HCT116 (cell line): ENCODE measurements at regions not wholly inside any gene's neighbourhood (a gene's known extent, or its start where the extent isn't known, plus 50 kb on each side); places are given as distances from the start of the nearest gene placed in this dataset.

ENCODE experiments used
- ATAC-seq: fragments of 200-7000 bp; cut with Tn5 transposase; 2 replicates; pipeline ENCODE4 v1.9.1; 2020; ENCODE audit warnings: mild to moderate bottlenecking, moderate library complexity
- BruUV-seq: library from RNA; stranded (reverse); fragments of 400-500 nt; replicated peaks from 2 replicates; lab custom pipeline; 2021; lab: Mats Ljungman, UMichigan
- CTCF ChIA-PET: fragments of 300-600 bp; sonication (Branson Sonifier 250); formaldehyde crosslinking; loops from one replicate; lab custom pipeline; 2021; ENCODE audit warnings: antibody characterized with exemption; lab: Charles Lee
- POLR2A ChIA-PET: fragments of 300-600, 350-600 bp; sonication (Branson Sonifier 250); formaldehyde crosslinking; loops from one replicate; lab custom pipeline; 2021; ENCODE audit warnings: antibody characterized with exemption; lab: Charles Lee
- RAD21 ChIA-PET, 2 experiments: fragments of 300-600 bp; sonication (Branson Sonifier 250); formaldehyde crosslinking; loops; one replicate each; lab custom pipeline; 2023; ENCODE audit warnings: low total read pairs in 2 of 2; ENCODE audit not compliant: uncharacterized antibody in 2 of 2, unreplicated experiment in 2 of 2, low non-redundant PET in 1 of 2; lab: Charles Lee
- DNase-seq: peaks from one replicate; pipeline ENCODE4 v3.0.0-alpha.2; 2010; ENCODE audit warnings: low read depth, low spot score
- H2AFZ ChIP-seq: fragments of 200-600 bp; shearing (Covaris generic), sonication (generic); 2 replicates; pipeline ENCODE4 v1.6.1; 2017; ENCODE audit warnings: low read depth, mixed run types, mixed read lengths, antibody characterized with exemption, low read length; ENCODE audit not compliant: poor library complexity, severe bottlenecking
- H3K27ac ChIP-seq: 2 replicates; pipeline ENCODE4 v1.5.1; 2012; ENCODE audit warnings: low read depth, low read length
- H3K27me3 ChIP-seq: fragments of 200-600 bp; sonication (generic); 2 replicates; pipeline ENCODE4 v1.6.1; 2016; ENCODE audit warnings: mixed run types, low read length, mixed read lengths; ENCODE audit not compliant: insufficient read depth
- H3K36me3 ChIP-seq, 2 experiments: fragments of 200-500 bp in 1 of 2; fragments of 200-600 bp in 1 of 2; sonication (Bioruptor generic) in 1 of 2; sonication (generic) in 1 of 2; 2 replicates each; pipeline versions ENCODE4 v1.5.1 to v1.6.1; 2014 to 2016; ENCODE audit warnings: low read length in 2 of 2, inconsistent platforms in 1 of 2, mixed read lengths in 1 of 2, mixed run types in 1 of 2; ENCODE audit not compliant: insufficient read depth in 2 of 2, control insufficient read depth in 1 of 2
- H3K4me1 ChIP-seq, 2 experiments: fragments of 200-600 bp in 1 of 2; sonication (generic) in 1 of 2; 2 replicates each; pipeline versions ENCODE4 v1.5.1 to v1.6.1; 2012 to 2017; ENCODE audit warnings: low read length in 2 of 2, inconsistent platforms in 1 of 2, mild to moderate bottlenecking in 1 of 2, mixed read lengths in 1 of 2, mixed run types in 1 of 2, moderate library complexity in 1 of 2; ENCODE audit not compliant: insufficient read depth in 2 of 2, control insufficient read depth in 1 of 2
- H3K4me2 ChIP-seq: fragments of 200-600 bp; sonication (generic); 2 replicates; pipeline ENCODE4 v1.6.1; 2017; ENCODE audit warnings: mixed run types, low read length, mixed read lengths
- H3K4me3 ChIP-seq, 2 experiments: fragments of 200-600 bp in 1 of 2; sonication (generic) in 1 of 2; replicated peaks in 1 of 2; 2 replicates each; pipeline ENCODE4 v1.5.1; 2011 to 2016; ENCODE audit warnings: low read length in 2 of 2, control low read depth in 1 of 2, low read depth in 1 of 2, mild to moderate bottlenecking in 1 of 2, mixed read lengths in 1 of 2, mixed run types in 1 of 2
- H3K79me2 ChIP-seq: fragments of 200-600 bp; sonication (generic); 2 replicates; pipeline ENCODE4 v1.6.1; 2017; ENCODE audit warnings: mild to moderate bottlenecking, mixed run types, low read length, moderate library complexity, mixed read lengths; ENCODE audit not compliant: insufficient read depth
- H3K9ac ChIP-seq: fragments of 200-600 bp; sonication (generic); 2 replicates; pipeline ENCODE4 v1.6.1; 2016; ENCODE audit warnings: low read length, mixed read lengths
- H3K9me2 ChIP-seq: fragments of 200-600 bp; sonication (generic), shearing (Covaris generic); 2 replicates; pipeline ENCODE4 v1.6.1; 2017; ENCODE audit warnings: mixed run types, mild to moderate bottlenecking, moderate library complexity; ENCODE audit not compliant: insufficient read depth
- H3K9me3 ChIP-seq, 2 experiments: fragments of 200-500 bp in 1 of 2; fragments of 200-600 bp in 1 of 2; sonication (Bioruptor generic) in 1 of 2; sonication (generic) in 1 of 2; 2 replicates each; pipeline ENCODE4 v1.6.1; 2014 to 2017; ENCODE audit warnings: low read length in 2 of 2, mixed read lengths in 2 of 2, inconsistent platforms in 1 of 2, low read depth in 1 of 2, mild to moderate bottlenecking in 1 of 2, mixed run types in 1 of 2, moderate library complexity in 1 of 2; ENCODE audit not compliant: control insufficient read depth in 1 of 2, insufficient read depth in 1 of 2
- H4K20me1 ChIP-seq: fragments of 200-600 bp; sonication (generic), shearing (Covaris generic); 2 replicates; pipeline ENCODE4 v1.6.1; 2017; ENCODE audit warnings: mixed run types, mild to moderate bottlenecking, moderate library complexity; ENCODE audit not compliant: insufficient read depth
- CEBPB ChIP-seq: IDR thresholded peaks from 2 replicates; pipeline ENCODE4 v1.6.1; 2012; ENCODE audit warnings: low read depth
- EGR1 ChIP-seq: IDR thresholded peaks from 2 replicates; pipeline ENCODE4 v1.6.1; 2012; ENCODE audit warnings: low read depth
- FOSL1 ChIP-seq: IDR thresholded peaks from 2 replicates; pipeline ENCODE4 v1.6.1; 2012; ENCODE audit warnings: low read depth
- JUND ChIP-seq: IDR thresholded peaks from 2 replicates; pipeline ENCODE4 v1.6.1; 2012
- POLR2A ChIP-seq: IDR thresholded peaks from 2 replicates; pipeline ENCODE4 v1.7.0; 2011; ENCODE audit warnings: borderline replicate concordance; ENCODE audit not compliant: insufficient read depth, insufficient read length; ENCODE audit errors: extremely low read depth
- RAD21 ChIP-seq: IDR thresholded peaks from 2 replicates; pipeline ENCODE4 v1.6.1; 2012; ENCODE audit warnings: low read depth, mild to moderate bottlenecking
- SP1 ChIP-seq: IDR thresholded peaks from 2 replicates; pipeline ENCODE4 v1.6.1; 2012; ENCODE audit warnings: low read depth
- YY1 ChIP-seq: IDR thresholded peaks from 2 replicates; pipeline ENCODE4 v1.6.1; 2011; ENCODE audit warnings: low read length, low read depth, moderate library complexity, mild to moderate bottlenecking; ENCODE audit not compliant: insufficient replicate concordance; ENCODE audit errors: extremely low read depth
- ZFX ChIP-seq: fragments of 450-650 bp; IDR thresholded peaks from 2 replicates; pipeline ENCODE4 v1.6.1; 2017
- intact Hi-C: fragments of 100-400 bp; cut with micrococcal nuclease; formaldehyde crosslinking; loops from 2 replicates; pipeline ENCODE4 v1.10.0; 2022
- TF ChIP-seq, protein P1 (sequence below): IDR thresholded peaks from 2 replicates; pipeline ENCODE4 v1.6.1; 2012
- TF ChIP-seq, protein P2 (sequence below), 3 experiments: fragments of 200-600 bp in 1 of 3; sonication (generic) in 1 of 3; IDR thresholded peaks in 2 of 3; conservative IDR thresholded peaks in 1 of 3; 2 replicates each; pipeline ENCODE4 v1.5.1; 2012 to 2017; ENCODE audit warnings: low read depth in 2 of 3, low read length in 2 of 3, antibody characterized with exemption in 1 of 3, borderline replicate concordance in 1 of 3, control low read depth in 1 of 3, mild to moderate bottlenecking in 1 of 3, mixed read lengths in 1 of 3, mixed run types in 1 of 3, moderate library complexity in 1 of 3; ENCODE audit not compliant: insufficient read depth in 1 of 3
- TF ChIP-seq, protein P3 (sequence below): IDR thresholded peaks from 2 replicates; pipeline ENCODE4 v1.6.1; 2012
- TF ChIP-seq, protein P4 (sequence below): IDR thresholded peaks from 2 replicates; pipeline ENCODE4 v1.6.1; 2012; ENCODE audit warnings: low read depth

DNA sequence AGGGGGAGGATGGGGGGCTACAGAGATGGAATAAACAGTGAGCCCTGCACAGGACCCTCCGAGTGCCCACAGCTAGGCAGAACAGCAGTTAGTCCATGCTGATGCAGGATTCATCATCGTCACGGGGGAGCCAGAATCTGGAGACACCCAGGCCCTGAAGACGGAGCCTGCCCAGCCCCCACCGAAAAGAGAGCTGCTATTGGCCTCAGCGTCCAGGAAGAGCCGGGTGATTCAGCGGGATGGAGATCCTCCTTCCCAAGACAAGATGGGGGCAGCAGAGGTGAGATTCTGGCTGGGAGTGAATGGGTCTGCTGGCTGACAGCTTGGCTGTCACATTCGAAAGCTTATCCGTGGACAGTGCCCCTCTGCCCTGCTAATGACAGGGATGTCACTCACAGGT, 133.6 kb upstream of the CRHR1 start:
- H3K27me3 ChIP-seq, result no peaks in the 10 kb centered on the region
- POLR2A ChIA-PET, result no interaction called here

More for the DNA sequence above, 133.6 kb upstream of the CRHR1 start:
- no peak for ATAC-seq
- H3K9me2 ChIP-seq, result no peaks in the 10 kb centered on the region
- no peaks in the 10 kb centered on the region for H3K4me1 ChIP-seq
- TF ChIP-seq, protein P1, sequence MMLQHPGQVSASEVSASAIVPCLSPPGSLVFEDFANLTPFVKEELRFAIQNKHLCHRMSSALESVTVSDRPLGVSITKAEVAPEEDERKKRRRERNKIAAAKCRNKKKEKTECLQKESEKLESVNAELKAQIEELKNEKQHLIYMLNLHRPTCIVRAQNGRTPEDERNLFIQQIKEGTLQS, result no peak
- TF ChIP-seq, protein P2, sequence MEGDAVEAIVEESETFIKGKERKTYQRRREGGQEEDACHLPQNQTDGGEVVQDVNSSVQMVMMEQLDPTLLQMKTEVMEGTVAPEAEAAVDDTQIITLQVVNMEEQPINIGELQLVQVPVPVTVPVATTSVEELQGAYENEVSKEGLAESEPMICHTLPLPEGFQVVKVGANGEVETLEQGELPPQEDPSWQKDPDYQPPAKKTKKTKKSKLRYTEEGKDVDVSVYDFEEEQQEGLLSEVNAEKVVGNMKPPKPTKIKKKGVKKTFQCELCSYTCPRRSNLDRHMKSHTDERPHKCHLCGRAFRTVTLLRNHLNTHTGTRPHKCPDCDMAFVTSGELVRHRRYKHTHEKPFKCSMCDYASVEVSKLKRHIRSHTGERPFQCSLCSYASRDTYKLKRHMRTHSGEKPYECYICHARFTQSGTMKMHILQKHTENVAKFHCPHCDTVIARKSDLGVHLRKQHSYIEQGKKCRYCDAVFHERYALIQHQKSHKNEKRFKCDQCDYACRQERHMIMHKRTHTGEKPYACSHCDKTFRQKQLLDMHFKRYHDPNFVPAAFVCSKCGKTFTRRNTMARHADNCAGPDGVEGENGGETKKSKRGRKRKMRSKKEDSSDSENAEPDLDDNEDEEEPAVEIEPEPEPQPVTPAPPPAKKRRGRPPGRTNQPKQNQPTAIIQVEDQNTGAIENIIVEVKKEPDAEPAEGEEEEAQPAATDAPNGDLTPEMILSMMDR (IDR thresholded peaks at IDR 0.05 in 2 of 3, conservative IDR thresholded peaks at IDR 0.05 in 1 of 3; ENCODE audit: borderline replicate concordance in 1 of 3, insufficient read depth in 1 of 3, low read depth in 2 of 3, low read length in 2 of 3), result no peak
- TF ChIP-seq YY1 (no peak), ZFX (no peak), POLR2A (no peak), JUND (no peak), SP1 (no peak), RAD21 (no peak), EGR1 (no peak), CEBPB (no peak), FOSL1 (no peak)
- TF ChIP-seq, protein P3, sequence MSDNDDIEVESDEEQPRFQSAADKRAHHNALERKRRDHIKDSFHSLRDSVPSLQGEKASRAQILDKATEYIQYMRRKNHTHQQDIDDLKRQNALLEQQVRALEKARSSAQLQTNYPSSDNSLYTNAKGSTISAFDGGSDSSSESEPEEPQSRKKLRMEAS, result no peak
- TF ChIP-seq, protein P4, sequence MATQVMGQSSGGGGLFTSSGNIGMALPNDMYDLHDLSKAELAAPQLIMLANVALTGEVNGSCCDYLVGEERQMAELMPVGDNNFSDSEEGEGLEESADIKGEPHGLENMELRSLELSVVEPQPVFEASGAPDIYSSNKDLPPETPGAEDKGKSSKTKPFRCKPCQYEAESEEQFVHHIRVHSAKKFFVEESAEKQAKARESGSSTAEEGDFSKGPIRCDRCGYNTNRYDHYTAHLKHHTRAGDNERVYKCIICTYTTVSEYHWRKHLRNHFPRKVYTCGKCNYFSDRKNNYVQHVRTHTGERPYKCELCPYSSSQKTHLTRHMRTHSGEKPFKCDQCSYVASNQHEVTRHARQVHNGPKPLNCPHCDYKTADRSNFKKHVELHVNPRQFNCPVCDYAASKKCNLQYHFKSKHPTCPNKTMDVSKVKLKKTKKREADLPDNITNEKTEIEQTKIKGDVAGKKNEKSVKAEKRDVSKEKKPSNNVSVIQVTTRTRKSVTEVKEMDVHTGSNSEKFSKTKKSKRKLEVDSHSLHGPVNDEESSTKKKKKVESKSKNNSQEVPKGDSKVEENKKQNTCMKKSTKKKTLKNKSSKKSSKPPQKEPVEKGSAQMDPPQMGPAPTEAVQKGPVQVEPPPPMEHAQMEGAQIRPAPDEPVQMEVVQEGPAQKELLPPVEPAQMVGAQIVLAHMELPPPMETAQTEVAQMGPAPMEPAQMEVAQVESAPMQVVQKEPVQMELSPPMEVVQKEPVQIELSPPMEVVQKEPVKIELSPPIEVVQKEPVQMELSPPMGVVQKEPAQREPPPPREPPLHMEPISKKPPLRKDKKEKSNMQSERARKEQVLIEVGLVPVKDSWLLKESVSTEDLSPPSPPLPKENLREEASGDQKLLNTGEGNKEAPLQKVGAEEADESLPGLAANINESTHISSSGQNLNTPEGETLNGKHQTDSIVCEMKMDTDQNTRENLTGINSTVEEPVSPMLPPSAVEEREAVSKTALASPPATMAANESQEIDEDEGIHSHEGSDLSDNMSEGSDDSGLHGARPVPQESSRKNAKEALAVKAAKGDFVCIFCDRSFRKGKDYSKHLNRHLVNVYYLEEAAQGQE, result no peak
- DNase-seq, result no peak
- H3K27ac ChIP-seq, result no peak overlapping the region
- RAD21 ChIA-PET, result no interaction called here
- no peak overlapping the region for H3K9ac ChIP-seq
- no peaks in the 10 kb centered on the region for H3K79me2 ChIP-seq
- H4K20me1 ChIP-seq, result no peaks in the 10 kb centered on the region
- no TSS peak for BruUV-seq
- H3K36me3 ChIP-seq, result no peaks in the 10 kb centered on the region
- no peak overlapping the region for H3K4me2 ChIP-seq
- H2AFZ ChIP-seq, result no peak overlapping the region
- CTCF ChIA-PET, result interaction anchor here (1.4 kb wide), 1 partner anchor 10 kb away, joined by 3 read pairs; no protein-coding TSS in a partner anchor
- intact Hi-C loops, result no loop called here
- no peaks in the 10 kb centered on the region for H3K9me3 ChIP-seq
- no peak overlapping the region for H3K4me3 ChIP-seq
